ENCODE measurements at regions not wholly inside any gene's neighbourhood (a gene's known extent, or its start where the extent isn't known, plus 50 kb on each side); places are given as distances from the start of the nearest gene placed in this dataset.

GRCh38 chr9:104286187-104286586, 192.1 kb downstream of the SMC2 start:
- Mint-ChIP-seq H3K36me3 (ENCODE audit: unreplicated experiment) (no peaks in the 10 kb centered on the region), H3K9me3 (ENCODE audit: unreplicated experiment) (no peaks in the 10 kb centered on the region), H3K4me1 (ENCODE audit: unreplicated experiment) (no peaks in the 10 kb centered on the region), H3K4me3 (ENCODE audit: unreplicated experiment) (no peak overlapping the region), H3K27me3 (ENCODE audit: unreplicated experiment) (no peaks in the 10 kb centered on the region), H3K27ac (ENCODE audit: unreplicated experiment) (no peak overlapping the region)
- no peak for TF ChIP-seq CTCF (IDR thresholded peaks at IDR 0.05)
- DNase-seq (ENCODE audit: extremely low spot score, unreplicated experiment): no peak

GRCh38 chr9:104286799-104287198, 192.7 kb downstream of the SMC2 start:
- no peak overlapping the region for H3K27ac Mint-ChIP-seq (ENCODE audit: unreplicated experiment)

GRCh38 chr9:104287253-104287878, 193.3 kb downstream of the SMC2 start:
- DNase-seq (ENCODE audit: extremely low spot score, unreplicated experiment): no peak

More at GRCh38 chr9:104286799-104287198, 192.7 kb downstream of the SMC2 start:
- H3K27me3 Mint-ChIP-seq (ENCODE audit: unreplicated experiment): no peaks in the 10 kb centered on the region
- no peak for DNase-seq (ENCODE audit: extremely low spot score, unreplicated experiment)
- no peaks in the 10 kb centered on the region for H3K4me1 Mint-ChIP-seq (ENCODE audit: unreplicated experiment)
- H3K9me3 Mint-ChIP-seq (ENCODE audit: unreplicated experiment): no peaks in the 10 kb centered on the region
- no peaks in the 10 kb centered on the region for H3K36me3 Mint-ChIP-seq (ENCODE audit: unreplicated experiment)
- TF ChIP-seq CTCF (IDR thresholded peaks at IDR 0.05): no peak
- no peak overlapping the region for H3K4me3 Mint-ChIP-seq (ENCODE audit: unreplicated experiment)

GRCh38 chr9:104293877-104294276, 199.8 kb downstream of the SMC2 start:
- H3K9me3 Mint-ChIP-seq (ENCODE audit: unreplicated experiment): no peaks in the 10 kb centered on the region
- no peak for DNase-seq (ENCODE audit: extremely low spot score, unreplicated experiment)
- H3K27ac Mint-ChIP-seq (ENCODE audit: unreplicated experiment): no peak overlapping the region
- peaks cover 2% of the 10 kb centered on the region for H3K4me1 Mint-ChIP-seq (ENCODE audit: unreplicated experiment)
- H3K4me3 Mint-ChIP-seq (ENCODE audit: unreplicated experiment): no peak overlapping the region
- no peaks in the 10 kb centered on the region for H3K36me3 Mint-ChIP-seq (ENCODE audit: unreplicated experiment)
- TF ChIP-seq CTCF (IDR thresholded peaks at IDR 0.05): no peak
- no peaks in the 10 kb centered on the region for H3K27me3 Mint-ChIP-seq (ENCODE audit: unreplicated experiment)

More at GRCh38 chr9:104287253-104287878, 193.3 kb downstream of the SMC2 start:
- Mint-ChIP-seq H3K36me3 (ENCODE audit: unreplicated experiment) (no peaks in the 10 kb centered on the region), H3K27me3 (ENCODE audit: unreplicated experiment) (no peaks in the 10 kb centered on the region), H3K4me3 (ENCODE audit: unreplicated experiment) (no peak overlapping the region), H3K27ac (ENCODE audit: unreplicated experiment) (no peak overlapping the region), H3K9me3 (ENCODE audit: unreplicated experiment) (no peaks in the 10 kb centered on the region), H3K4me1 (ENCODE audit: unreplicated experiment) (no peaks in the 10 kb centered on the region)
- no peak for TF ChIP-seq CTCF (IDR thresholded peaks at IDR 0.05)

- TF ChIP-seq CTCF (IDR thresholded peaks at IDR 0.05): no peak
- Mint-ChIP-seq H3K27me3 (ENCODE audit: unreplicated experiment) (no peaks in the 10 kb centered on the region), H3K4me3 (ENCODE audit: unreplicated experiment) (no peak overlapping the region), H3K4me1 (ENCODE audit: unreplicated experiment) (no peaks in the 10 kb centered on the region), H3K27ac (ENCODE audit: unreplicated experiment) (no peak overlapping the region), H3K9me3 (ENCODE audit: unreplicated experiment) (no peaks in the 10 kb centered on the region), H3K36me3 (ENCODE audit: unreplicated experiment) (no peaks in the 10 kb centered on the region)
- DNase-seq (ENCODE audit: extremely low spot score, unreplicated experiment): no peak
Measured at GRCh38 chr9:104300124-104300523, 203.9 kb upstream of the OR13F1 start.

Measured in osteocyte (in vitro differentiated cells).